ENCODE measurements at regions not wholly inside any gene's neighbourhood (a gene's known extent, or its start where the extent isn't known, plus 50 kb on each side); places are given as distances from the start of the nearest gene placed in this dataset.
"Not testable (repeated sequence)": the region's sequence is repeated elsewhere in the genome, so short reads cannot be mapped to it uniquely, and the experiment has no call there.

- DNase-seq (ENCODE audit: low spot score) = not testable (repeated sequence)
Measured at GRCh38 chr1:121052081-121052660, 132.0 kb downstream of the FAM72B start.

- not testable (repeated sequence) for DNase-seq (ENCODE audit: low spot score)
Measured at GRCh38 chr1:121054928-121055327, 129.2 kb downstream of the FAM72B start.

GRCh38 chr1:121066925-121067324 is 117.2 kb downstream of the FAM72B start:
- not testable (repeated sequence) for DNase-seq (ENCODE audit: low spot score)

GRCh38 chr1:121068738-121069499 is 115.2 kb downstream of the FAM72B start:
- not testable (repeated sequence) for DNase-seq (ENCODE audit: low spot score)

GRCh38 chr1:121073852-121074251 is 110.3 kb downstream of the FAM72B start:
- not testable (repeated sequence) for DNase-seq (ENCODE audit: low spot score)

GRCh38 chr1:121075254-121075805 is 108.8 kb downstream of the FAM72B start:
- DNase-seq (ENCODE audit: low spot score) = not testable (repeated sequence)

- not testable (repeated sequence) for DNase-seq (ENCODE audit: low spot score)
Measured at GRCh38 chr1:121076674-121077073, 107.5 kb downstream of the FAM72B start.

- not testable (repeated sequence) for DNase-seq (ENCODE audit: low spot score)
Measured at GRCh38 chr1:121079655-121080054, 104.5 kb downstream of the FAM72B start.

- not testable (repeated sequence) for DNase-seq (ENCODE audit: low spot score)
Measured at GRCh38 chr1:121080197-121080903, 103.8 kb downstream of the FAM72B start.

- DNase-seq (ENCODE audit: low spot score) = not testable (repeated sequence)
Measured at GRCh38 chr1:121080904-121081264, 103.3 kb downstream of the FAM72B start.

GRCh38 chr1:121081625-121082199 is 102.4 kb downstream of the FAM72B start:
- DNase-seq (ENCODE audit: low spot score) = not testable (repeated sequence)

- DNase-seq (ENCODE audit: low spot score) = not testable (repeated sequence)
Measured at GRCh38 chr1:121082995-121083394, 101.1 kb downstream of the FAM72B start.

GRCh38 chr1:121086249-121086648 is 97.9 kb downstream of the FAM72B start:
- DNase-seq (ENCODE audit: low spot score) = not testable (repeated sequence)

GRCh38 chr1:121087221-121087620 is 96.9 kb downstream of the FAM72B start:
- DNase-seq (ENCODE audit: low spot score) = not testable (repeated sequence)

GRCh38 chr1:121088568-121088967 is 95.6 kb downstream of the FAM72B start:
- DNase-seq (ENCODE audit: low spot score) = not testable (repeated sequence)

- peak; percentile 4 for DNase-seq (ENCODE audit: low spot score)
Measured at GRCh38 chr1:121092329-121092968, 91.7 kb downstream of the FAM72B start.

GRCh38 chr1:121095014-121095413 is 89.1 kb downstream of the FAM72B start:
- DNase-seq (ENCODE audit: low spot score) = not testable (repeated sequence)

- DNase-seq (ENCODE audit: low spot score) = peak; percentile 55
Measured at GRCh38 chr1:121097127-121097866, 86.8 kb downstream of the FAM72B start.

GRCh38 chr1:121097867-121098215 is 86.3 kb downstream of the FAM72B start:
- DNase-seq (ENCODE audit: low spot score) = peak; percentile 4

- not testable (repeated sequence) for DNase-seq (ENCODE audit: low spot score)
Measured at GRCh38 chr1:121109025-121109424, 75.1 kb downstream of the FAM72B start.
